Kidney (tissue), 13 donors: ENCODE measurements at regions not wholly inside any gene's neighbourhood (a gene's known extent, or its start where the extent isn't known, plus 50 kb on each side); places are given as distances from the start of the nearest gene placed in this dataset.
"Not testable (repeated sequence)": the region's sequence is repeated elsewhere in the genome, so short reads cannot be mapped to it uniquely, and the experiment has no call there.

Source experiments
- DNase-seq, 5 donors: peaks; one replicate each; pipeline ENCODE4 v3.0.0-alpha.2; 2013 to 2020
- FAIRE-seq: peaks from 2 replicates; lab custom pipeline; 2012; peaks lifted over from hg19 to GRCh38; lab: Jason Lieb, UNC
- H3K27ac ChIP-seq, 2 donors: one replicate each; pipeline ENCODE4 v1.7.0; 2013; ENCODE audit warnings: low read depth in 2 of 2, low read length in 2 of 2, inconsistent platforms in 1 of 2
- H3K27me3 ChIP-seq: one replicate; pipeline ENCODE4 v1.7.1; 2013; ENCODE audit warnings: low read length, inconsistent platforms; ENCODE audit not compliant: control insufficient read depth, insufficient read depth
- H3K36me3 ChIP-seq, 3 donors: one replicate each; pipeline versions ENCODE4 v1.7.0 to v1.7.1; 2013; ENCODE audit warnings: low read length in 3 of 3, control low read depth in 1 of 3, inconsistent platforms in 1 of 3; ENCODE audit not compliant: insufficient read depth in 3 of 3, control insufficient read depth in 2 of 3
- H3K4me1 ChIP-seq, 3 donors: one replicate each; pipeline versions ENCODE4 v1.7.0 to v1.7.1; 2013; ENCODE audit warnings: low read length in 3 of 3, inconsistent platforms in 1 of 3, low read depth in 1 of 3; ENCODE audit not compliant: control insufficient read depth in 2 of 3, insufficient read depth in 2 of 3
- H3K4me3 ChIP-seq, 3 donors: one replicate each; pipeline versions ENCODE4 v1.7.0 to v1.8.1; 2013; ENCODE audit warnings: low read length in 3 of 3, control low read depth in 1 of 3, inconsistent platforms in 1 of 3
- H3K9ac ChIP-seq, 3 donors: one replicate each; pipeline versions ENCODE4 v1.7.0 to v1.7.1; 2013; ENCODE audit warnings: low read length in 3 of 3, control low read depth in 1 of 3, inconsistent platforms in 1 of 3
- H3K9me3 ChIP-seq, 3 donors: one replicate each; pipeline versions ENCODE4 v1.7.0 to v1.7.1; 2013; ENCODE audit warnings: low read length in 3 of 3, control low read depth in 1 of 3, inconsistent platforms in 1 of 3; ENCODE audit not compliant: control insufficient read depth in 2 of 3, insufficient read depth in 1 of 3
- CTCF ChIP-seq: IDR thresholded peaks from 3 replicates; pipeline ENCODE4 v1.5.1; 2012; ENCODE audit warnings: mild to moderate bottlenecking, moderate library complexity, borderline replicate concordance; ENCODE audit not compliant: insufficient read depth; ENCODE audit errors: extremely low read depth
- intact Hi-C: fragments of 100-400 bp; cut with DNase I; formaldehyde crosslinking; loops from one replicate; pipeline ENCODE4 v1.11.1; 2022
- donor health status: control.
- donor health status: control.
- donor health status: control.
- donor health status: control.
- donor health status: control.
- donor health status: DM: yes; HTN: yes; CAD: no.
- donor health status: Normal renal cell carcinoma (clear cell type).

GRCh38 chr2:118577202-118577601 lies 270.2 kb downstream of the EN1 start:
- H3K9ac ChIP-seq: no peak overlapping the region
- no peak overlapping the region for H3K27ac ChIP-seq
- no peak for FAIRE-seq
- no peaks in the 10 kb centered on the region for H3K36me3 ChIP-seq
- no peaks in the 10 kb centered on the region for H3K4me1 ChIP-seq
- no peak for TF ChIP-seq CTCF
- H3K9me3 ChIP-seq: no peaks in the 10 kb centered on the region
- intact Hi-C loops: no loop called here
- no peaks in the 10 kb centered on the region for H3K27me3 ChIP-seq
- DNase-seq: no peak
- no peak overlapping the region for H3K4me3 ChIP-seq

GRCh38 chr2:118576109-118576855 lies 271.2 kb downstream of the EN1 start:
- no peaks in the 10 kb centered on the region for H3K36me3 ChIP-seq
- H3K27ac ChIP-seq: no peak overlapping the region
- no peak overlapping the region for H3K9ac ChIP-seq
- intact Hi-C loops: no loop called here
- FAIRE-seq (no peak), DNase-seq (no peak)
- H3K4me1 ChIP-seq: no peaks in the 10 kb centered on the region
- no peak overlapping the region for H3K4me3 ChIP-seq
- no peak for TF ChIP-seq CTCF
- no peaks in the 10 kb centered on the region for H3K27me3 ChIP-seq
- H3K9me3 ChIP-seq: no peaks in the 10 kb centered on the region

GRCh38 chr2:118572380-118572779 lies 275.1 kb downstream of the EN1 start:
- intact Hi-C loops, H3K9me3 ChIP-seq, H3K36me3 ChIP-seq, H3K27me3 ChIP-seq, H3K4me3 ChIP-seq, H3K9ac ChIP-seq, H3K4me1 ChIP-seq, FAIRE-seq, DNase-seq, H3K27ac ChIP-seq: not testable (repeated sequence)

GRCh38 chr2:118569876-118570535 lies 277.4 kb downstream of the EN1 start:
- Histone ChIP-seq H3K27me3 (no peaks in the 10 kb centered on the region), H3K9me3 (no peaks in the 10 kb centered on the region), H3K4me3 (no peak overlapping the region), H3K4me1 (no peaks in the 10 kb centered on the region), H3K36me3 (no peaks in the 10 kb centered on the region), H3K27ac (no peak overlapping the region), H3K9ac (no peak overlapping the region)
- intact Hi-C loops: no loop called here
- DNase-seq (no peak), FAIRE-seq (no peak)
- TF ChIP-seq CTCF: no peak
